ENCODE measurements at regions not wholly inside any gene's neighbourhood (a gene's known extent, or its start where the extent isn't known, plus 50 kb on each side); places are given as distances from the start of the nearest gene placed in this dataset.
"Not testable (repeated sequence)": the region's sequence is repeated elsewhere in the genome, so short reads cannot be mapped to it uniquely, and the experiment has no call there.

DNA sequence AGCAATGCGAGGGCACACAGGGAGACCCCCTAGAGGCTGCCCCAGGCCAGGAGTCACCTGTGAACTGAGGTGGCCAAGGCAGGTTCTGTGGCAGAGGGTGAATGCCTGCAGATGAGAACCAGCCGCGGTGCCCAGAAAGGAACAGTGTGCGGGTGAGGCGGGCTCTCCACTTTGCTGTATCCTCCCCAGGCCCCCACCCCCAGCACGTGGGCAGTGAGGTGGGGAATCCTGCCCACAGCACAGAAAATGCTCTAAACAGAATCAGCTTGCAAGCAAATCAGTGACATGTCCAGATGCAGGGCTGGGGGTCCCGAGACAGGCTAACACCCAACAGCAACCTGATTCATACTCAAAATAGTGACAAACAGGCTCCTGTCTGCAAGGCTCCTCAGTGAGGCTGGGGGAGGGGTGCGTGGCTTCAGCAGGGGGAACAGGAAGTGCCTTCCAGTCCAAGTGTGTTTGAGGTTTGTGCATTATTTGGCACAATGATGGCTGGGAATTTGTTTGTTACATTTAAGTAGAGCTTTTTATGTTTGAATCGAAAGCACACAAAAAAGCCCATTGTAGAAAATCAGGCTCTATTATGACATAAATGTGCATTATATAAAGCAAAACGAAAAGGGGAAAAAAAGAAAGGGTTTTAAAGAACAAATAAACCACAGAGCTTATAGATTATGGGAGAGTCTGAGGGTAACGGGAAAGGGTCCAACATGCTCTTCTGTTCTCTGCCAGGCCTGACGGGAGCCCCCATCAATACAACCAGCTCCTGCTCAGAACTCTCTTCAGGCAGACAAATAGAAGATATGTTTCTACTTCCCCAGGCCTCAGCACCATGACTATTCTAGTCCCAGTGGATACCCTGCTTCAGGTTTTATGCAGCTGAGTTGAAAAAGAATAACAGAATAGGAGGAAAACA, 201.3 kb downstream of the HSD17B3 start:
- H3K27me3 ChIP-seq (ENCODE audit: control insufficient read depth, insufficient read depth, low read length), result no peaks in the 10 kb centered on the region
- H3K27ac ChIP-seq, result no peak overlapping the region
- no peak overlapping the region for H3K9ac ChIP-seq
- H2AFZ ChIP-seq, result no peak overlapping the region
- H3K4me2 ChIP-seq (ENCODE audit: low read length), result no peak overlapping the region
- H3K9me3 ChIP-seq (ENCODE audit: control insufficient read depth, low read length), result no peaks in the 10 kb centered on the region
- no peaks in the 10 kb centered on the region for H3K36me3 ChIP-seq (ENCODE audit: control insufficient read depth, insufficient read depth, low read length)
- no peak for TF ChIP-seq CTCF (IDR thresholded peaks at IDR 0.05)
- H3K4me3 ChIP-seq (ENCODE audit: low read depth, low read length), result no peak overlapping the region
- H3K4me1 ChIP-seq, result no peaks in the 10 kb centered on the region
- H3K79me2 ChIP-seq, result no peaks in the 10 kb centered on the region

- not testable (repeated sequence) for H3K9me3 ChIP-seq (ENCODE audit: control insufficient read depth, low read length); H2AFZ ChIP-seq; H3K36me3 ChIP-seq (ENCODE audit: control insufficient read depth, insufficient read depth, low read length); H3K79me2 ChIP-seq; H3K4me3 ChIP-seq (ENCODE audit: low read depth, low read length); H3K4me1 ChIP-seq; H3K9ac ChIP-seq; H3K27ac ChIP-seq; H3K27me3 ChIP-seq (ENCODE audit: control insufficient read depth, insufficient read depth, low read length); H3K4me2 ChIP-seq (ENCODE audit: low read length)
Measured at GRCh38 chr9:96090630-96091029, 211.3 kb downstream of the HSD17B3 start.

DNA sequence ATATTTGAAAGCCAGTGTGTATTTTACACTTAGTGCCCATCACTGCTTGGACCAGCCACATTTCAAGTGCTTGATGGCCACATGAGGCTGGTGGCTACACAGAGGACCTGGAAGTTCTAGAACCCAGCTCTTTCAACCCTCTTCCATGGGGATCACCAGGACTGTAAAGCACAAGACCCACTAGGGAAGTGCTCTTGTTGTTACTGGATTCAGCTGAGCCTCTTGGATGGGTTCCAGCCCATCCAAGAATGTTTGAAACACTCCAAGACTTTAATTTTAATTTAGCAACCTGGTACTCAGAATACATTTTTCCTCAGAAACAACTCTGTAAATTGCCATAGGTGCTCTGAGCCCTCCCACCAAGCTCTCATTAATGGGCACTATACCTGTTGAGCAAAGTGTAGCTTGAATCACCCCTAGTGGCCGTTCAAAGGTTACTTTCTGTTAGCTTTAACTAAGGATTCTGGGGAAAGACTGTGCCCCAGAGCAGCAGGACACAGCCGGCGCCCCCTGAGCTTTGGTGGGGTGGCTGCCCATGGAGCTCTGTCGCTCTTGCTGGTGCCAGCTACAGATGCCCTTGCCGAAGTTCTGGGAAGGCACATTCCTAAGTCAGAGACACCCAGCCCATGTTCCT, 212.4 kb downstream of the HSD17B3 start:
- H3K4me3 ChIP-seq (ENCODE audit: low read depth, low read length), result no peak overlapping the region
- no peaks in the 10 kb centered on the region for H3K36me3 ChIP-seq (ENCODE audit: control insufficient read depth, insufficient read depth, low read length)
- H3K9me3 ChIP-seq (ENCODE audit: control insufficient read depth, low read length), result no peaks in the 10 kb centered on the region
- no peak for TF ChIP-seq CTCF (IDR thresholded peaks at IDR 0.05)
- H3K4me2 ChIP-seq (ENCODE audit: low read length), result no peak overlapping the region
- H3K27ac ChIP-seq, result no peak overlapping the region
- H3K27me3 ChIP-seq (ENCODE audit: control insufficient read depth, insufficient read depth, low read length), result peaks cover 3% of the 10 kb centered on the region
- H3K4me1 ChIP-seq, result no peaks in the 10 kb centered on the region
- H2AFZ ChIP-seq, result no peak overlapping the region
- H3K9ac ChIP-seq, result no peak overlapping the region
- H3K79me2 ChIP-seq, result no peaks in the 10 kb centered on the region

DNA sequence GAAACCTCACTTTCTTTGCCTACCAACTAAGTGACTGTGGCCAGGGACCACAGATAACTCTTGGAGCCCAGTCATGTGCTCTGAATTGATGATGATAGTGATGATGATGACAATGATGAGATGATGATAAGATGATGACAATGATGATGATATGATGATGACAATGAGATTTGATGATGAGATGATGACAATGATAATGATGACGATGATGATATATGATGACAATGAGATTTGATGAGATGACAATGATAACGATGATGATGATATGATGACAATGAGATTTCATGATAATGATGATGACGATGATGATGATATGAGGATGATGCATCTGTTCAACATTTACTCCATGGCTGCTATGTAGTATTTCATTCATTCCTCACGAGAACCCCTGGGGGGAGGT, 213.0 kb downstream of the ERCC6L2 start:
- TF ChIP-seq CTCF (IDR thresholded peaks at IDR 0.05), result no peak
- H3K36me3 ChIP-seq (ENCODE audit: control insufficient read depth, insufficient read depth, low read length), result no peaks in the 10 kb centered on the region
- H3K9ac ChIP-seq, result no peak overlapping the region
- no peak overlapping the region for H3K4me3 ChIP-seq (ENCODE audit: low read depth, low read length)
- H3K27me3 ChIP-seq (ENCODE audit: control insufficient read depth, insufficient read depth, low read length), result peaks cover 3% of the 10 kb centered on the region
- H3K4me2 ChIP-seq (ENCODE audit: low read length), result no peak overlapping the region
- no peak overlapping the region for H2AFZ ChIP-seq
- no peaks in the 10 kb centered on the region for H3K9me3 ChIP-seq (ENCODE audit: control insufficient read depth, low read length)
- no peaks in the 10 kb centered on the region for H3K79me2 ChIP-seq
- no peaks in the 10 kb centered on the region for H3K4me1 ChIP-seq
- no peak overlapping the region for H3K27ac ChIP-seq

- Histone ChIP-seq H3K27ac (no peak overlapping the region), H3K4me1 (no peaks in the 10 kb centered on the region), H3K36me3 (ENCODE audit: control insufficient read depth, insufficient read depth, low read length) (no peaks in the 10 kb centered on the region), H3K4me2 (ENCODE audit: low read length) (no peak overlapping the region), H3K4me3 (ENCODE audit: low read depth, low read length) (no peak overlapping the region), H3K27me3 (ENCODE audit: control insufficient read depth, insufficient read depth, low read length) (peaks cover 3% of the 10 kb centered on the region), H2AFZ (no peak overlapping the region), H3K9me3 (ENCODE audit: control insufficient read depth, low read length) (no peaks in the 10 kb centered on the region), H3K79me2 (no peaks in the 10 kb centered on the region), H3K9ac (no peak overlapping the region)
- no peak for TF ChIP-seq CTCF (IDR thresholded peaks at IDR 0.05)
Measured at GRCh38 chr9:96087669-96088299, 212.3 kb downstream of the ERCC6L2 start.
